DOHH2 (cell line): ENCODE measurements at regions not wholly inside any gene's neighbourhood (a gene's known extent, or its start where the extent isn't known, plus 50 kb on each side); places are given as distances from the start of the nearest gene placed in this dataset.

Source experiments
- H3F3A ChIP-seq: fragments of 200-600 bp; sonication (generic), shearing (Covaris generic); 2 replicates; pipeline ENCODE4 v1.6.0; 2016; ENCODE audit warnings: antibody characterized with exemption, mild to moderate bottlenecking; ENCODE audit not compliant: control insufficient read depth, insufficient read depth
- H3K27ac ChIP-seq: fragments of 200-600 bp; sonication (generic); 2 replicates; pipeline ENCODE4 v1.5.1; 2014; ENCODE audit warnings: low read depth, mild to moderate bottlenecking, low read length, moderate library complexity
- H3K27me3 ChIP-seq: fragments of 200-600 bp; sonication (generic); 2 replicates; pipeline ENCODE4 v1.6.1; 2014; ENCODE audit warnings: mild to moderate bottlenecking, low read length, mixed read lengths; ENCODE audit not compliant: control insufficient read depth
- H3K36me3 ChIP-seq: fragments of 200-600 bp; sonication (generic); 2 replicates; pipeline ENCODE4 v1.6.1; 2014; ENCODE audit warnings: mild to moderate bottlenecking, low read length, moderate library complexity, mixed read lengths; ENCODE audit not compliant: control insufficient read depth
- H3K4me1 ChIP-seq: fragments of 200-600 bp; sonication (generic); 2 replicates; pipeline ENCODE4 v1.6.1; 2014; ENCODE audit warnings: mild to moderate bottlenecking, low read length, mixed read lengths; ENCODE audit not compliant: control insufficient read depth
- H3K4me2 ChIP-seq: fragments of 200-600 bp; sonication (generic); 2 replicates; pipeline ENCODE4 v1.6.0; 2014; ENCODE audit warnings: mild to moderate bottlenecking, low read length, moderate library complexity
- H3K4me3 ChIP-seq: fragments of 200-600 bp; sonication (generic); 2 replicates; pipeline ENCODE4 v1.5.1; 2014; ENCODE audit warnings: mild to moderate bottlenecking, low read length, mixed read lengths
- H3K79me2 ChIP-seq: fragments of 200-600 bp; sonication (generic); 2 replicates; pipeline ENCODE4 v1.6.1; 2014; ENCODE audit warnings: mild to moderate bottlenecking, low read length, mixed read lengths; ENCODE audit not compliant: control insufficient read depth
- H3K9me2 ChIP-seq: fragments of 200-600 bp; sonication (generic); replicated peaks from 2 replicates; pipeline ENCODE4 v1.6.1; 2014; ENCODE audit warnings: mild to moderate bottlenecking, low read length, mixed read lengths; ENCODE audit not compliant: control insufficient read depth
- H3K9me3 ChIP-seq: fragments of 200-600 bp; sonication (generic); 2 replicates; pipeline ENCODE4 v1.6.1; 2014; ENCODE audit warnings: antibody characterized with exemption, low read length, mixed read lengths; ENCODE audit not compliant: control insufficient read depth, insufficient read depth
- H4K20me1 ChIP-seq: fragments of 200-600 bp; sonication (generic); 2 replicates; pipeline ENCODE4 v1.6.0; 2014; ENCODE audit warnings: low read depth, mild to moderate bottlenecking, antibody characterized with exemption, low read length, moderate library complexity; ENCODE audit not compliant: control insufficient read depth, insufficient read depth
- EZH2phosphoT487 ChIP-seq: fragments of 200-600 bp; sonication (generic); IDR thresholded peaks from 2 replicates; pipeline ENCODE4 v1.6.1; 2017; ENCODE audit warnings: borderline replicate concordance, mild to moderate bottlenecking, antibody characterized with exemption, low read length, moderate library complexity, mixed read lengths
- TF ChIP-seq, protein P1 (sequence below): fragments of 200-600 bp; sonication (generic); IDR thresholded peaks from one replicate; pipeline ENCODE4 v1.5.1; 2014; ENCODE audit warnings: antibody characterized with exemption, mild to moderate bottlenecking, low read depth, low read length; ENCODE audit not compliant: poor library complexity, severe bottlenecking

DNA sequence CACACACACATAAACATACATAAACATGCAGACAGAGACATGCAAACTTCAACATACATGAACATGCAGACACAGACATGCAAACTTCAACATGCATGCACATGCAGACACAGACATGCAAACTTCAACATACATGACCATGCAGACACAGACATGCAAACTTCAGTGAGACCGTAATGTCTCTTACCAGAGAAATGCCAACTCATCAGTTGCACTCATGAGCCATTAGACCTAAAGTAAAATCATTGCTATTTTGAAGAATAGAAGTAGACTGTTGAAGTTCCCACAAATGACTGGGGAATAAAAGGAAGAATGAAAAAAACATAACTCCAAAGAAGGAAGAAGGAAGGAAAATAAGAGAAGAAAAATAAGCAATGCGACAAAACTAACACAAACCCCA is 1044.0 kb upstream of the TMEM132C start:
- H4K20me1 ChIP-seq: no peaks in the 10 kb centered on the region
- H3K36me3 ChIP-seq: no peaks in the 10 kb centered on the region
- H3K9me3 ChIP-seq: no peaks in the 10 kb centered on the region
- H3K4me3 ChIP-seq: no peak overlapping the region
- H3K79me2 ChIP-seq: no peaks in the 10 kb centered on the region
- no peaks in the 10 kb centered on the region for H3K4me1 ChIP-seq
- H3K9me2 ChIP-seq: no peaks in the 10 kb centered on the region
- no peak overlapping the region for H3K4me2 ChIP-seq
- no peaks in the 10 kb centered on the region for H3K27me3 ChIP-seq
- no peak for TF ChIP-seq EZH2phosphoT487
- TF ChIP-seq, protein P1, sequence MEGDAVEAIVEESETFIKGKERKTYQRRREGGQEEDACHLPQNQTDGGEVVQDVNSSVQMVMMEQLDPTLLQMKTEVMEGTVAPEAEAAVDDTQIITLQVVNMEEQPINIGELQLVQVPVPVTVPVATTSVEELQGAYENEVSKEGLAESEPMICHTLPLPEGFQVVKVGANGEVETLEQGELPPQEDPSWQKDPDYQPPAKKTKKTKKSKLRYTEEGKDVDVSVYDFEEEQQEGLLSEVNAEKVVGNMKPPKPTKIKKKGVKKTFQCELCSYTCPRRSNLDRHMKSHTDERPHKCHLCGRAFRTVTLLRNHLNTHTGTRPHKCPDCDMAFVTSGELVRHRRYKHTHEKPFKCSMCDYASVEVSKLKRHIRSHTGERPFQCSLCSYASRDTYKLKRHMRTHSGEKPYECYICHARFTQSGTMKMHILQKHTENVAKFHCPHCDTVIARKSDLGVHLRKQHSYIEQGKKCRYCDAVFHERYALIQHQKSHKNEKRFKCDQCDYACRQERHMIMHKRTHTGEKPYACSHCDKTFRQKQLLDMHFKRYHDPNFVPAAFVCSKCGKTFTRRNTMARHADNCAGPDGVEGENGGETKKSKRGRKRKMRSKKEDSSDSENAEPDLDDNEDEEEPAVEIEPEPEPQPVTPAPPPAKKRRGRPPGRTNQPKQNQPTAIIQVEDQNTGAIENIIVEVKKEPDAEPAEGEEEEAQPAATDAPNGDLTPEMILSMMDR: no peak
- no peaks in the 10 kb centered on the region for H3F3A ChIP-seq
- no peak overlapping the region for H3K27ac ChIP-seq

DNA sequence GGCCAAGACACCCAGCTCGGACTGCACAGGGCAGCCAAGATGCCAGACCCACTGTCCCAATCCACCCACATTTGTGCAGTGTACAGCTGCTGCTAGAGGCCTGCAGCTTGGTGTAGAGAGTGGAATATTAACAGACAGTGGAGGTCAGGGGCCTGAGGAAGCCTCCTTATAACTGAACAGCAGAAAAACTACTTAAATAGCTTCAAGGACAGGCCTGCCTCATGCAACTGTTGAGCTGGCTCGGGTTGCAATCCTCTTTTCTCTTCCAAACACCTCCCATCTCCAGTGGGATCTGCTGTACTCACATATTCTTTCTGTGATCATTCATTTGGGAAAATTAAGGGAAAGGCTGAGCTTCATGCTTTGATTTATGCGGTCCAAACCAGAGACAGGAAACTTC is 1043.2 kb upstream of the TMEM132C start:
- Histone ChIP-seq H3K4me2 (no peak overlapping the region), H3K27ac (no peak overlapping the region), H3F3A (no peaks in the 10 kb centered on the region), H3K4me3 (no peak overlapping the region), H3K9me3 (no peaks in the 10 kb centered on the region), H4K20me1 (no peaks in the 10 kb centered on the region), H3K79me2 (no peaks in the 10 kb centered on the region), H3K4me1 (no peaks in the 10 kb centered on the region), H3K27me3 (no peaks in the 10 kb centered on the region), H3K9me2 (no peaks in the 10 kb centered on the region), H3K36me3 (no peaks in the 10 kb centered on the region)
- TF ChIP-seq, protein P1: no peak
- no peak for TF ChIP-seq EZH2phosphoT487

DNA sequence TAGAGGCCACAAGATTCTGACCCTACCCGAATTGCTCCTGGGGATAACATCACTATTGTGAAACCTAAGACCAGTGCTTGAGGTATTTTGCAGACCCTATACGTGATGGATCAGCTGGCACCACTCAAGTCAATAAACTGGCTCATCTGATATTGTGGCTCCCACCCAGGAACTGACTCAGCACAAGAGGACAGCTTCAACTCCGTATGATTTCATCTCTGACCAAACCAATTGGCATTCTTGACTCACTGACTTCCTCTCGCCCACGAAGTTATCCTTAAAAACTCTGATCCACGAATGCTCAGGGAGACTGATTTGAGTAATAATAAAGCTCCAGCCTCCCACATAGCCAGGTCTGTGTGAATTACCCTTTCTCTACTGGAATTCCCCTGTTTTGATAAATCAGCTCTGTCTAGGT is 1036.1 kb upstream of the TMEM132C start:
- Histone ChIP-seq H3K79me2 (no peaks in the 10 kb centered on the region), H3K4me1 (no peaks in the 10 kb centered on the region), H3K4me2 (no peak overlapping the region), H3K27ac (no peak overlapping the region), H3F3A (no peaks in the 10 kb centered on the region), H3K27me3 (no peaks in the 10 kb centered on the region), H3K4me3 (no peak overlapping the region), H3K9me2 (no peaks in the 10 kb centered on the region), H3K9me3 (no peaks in the 10 kb centered on the region), H3K36me3 (no peaks in the 10 kb centered on the region), H4K20me1 (no peaks in the 10 kb centered on the region)
- no peak for TF ChIP-seq EZH2phosphoT487

DNA sequence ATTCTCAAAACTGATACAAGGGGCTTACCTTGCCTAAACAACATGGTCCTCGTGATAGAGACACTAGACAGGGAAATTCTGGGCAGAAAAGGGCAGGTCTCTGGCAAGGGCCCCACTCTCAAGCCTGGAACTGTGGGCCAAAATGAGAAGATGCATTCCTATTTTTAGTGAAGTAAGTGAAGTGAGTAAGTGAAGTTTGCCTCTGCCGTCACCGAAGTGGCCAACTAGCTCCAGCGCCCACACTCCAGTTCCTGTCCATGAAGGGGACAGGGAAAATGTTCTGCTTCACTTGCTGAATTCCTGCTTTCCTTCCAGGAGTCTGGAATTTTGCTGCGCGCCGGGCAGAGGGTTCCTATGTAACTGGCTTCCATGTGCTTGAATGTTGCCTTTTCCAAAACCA is 1035.6 kb upstream of the TMEM132C start:
- H3K27ac ChIP-seq: no peak overlapping the region
- H3K79me2 ChIP-seq: no peaks in the 10 kb centered on the region
- no peak overlapping the region for H3K4me3 ChIP-seq
- H3F3A ChIP-seq: no peaks in the 10 kb centered on the region
- H4K20me1 ChIP-seq: no peaks in the 10 kb centered on the region
- no peak overlapping the region for H3K4me2 ChIP-seq
- no peaks in the 10 kb centered on the region for H3K9me2 ChIP-seq
- no peaks in the 10 kb centered on the region for H3K36me3 ChIP-seq
- no peaks in the 10 kb centered on the region for H3K4me1 ChIP-seq
- no peak for TF ChIP-seq EZH2phosphoT487
- TF ChIP-seq, protein P1: no peak
- peaks cover 1% of the 10 kb centered on the region; the same call in 1 of the 2 replicates for H3K9me3 ChIP-seq
- H3K27me3 ChIP-seq: no peaks in the 10 kb centered on the region
